LNCAP (cell line): ENCODE measurements at regions not wholly inside any gene's neighbourhood (a gene's known extent, or its start where the extent isn't known, plus 50 kb on each side); places are given as distances from the start of the nearest gene placed in this dataset.

ENCODE experiments used
- TF ChIP-seq, protein P1 (sequence below): fragments of 450-650 bp; IDR thresholded peaks from 2 replicates; pipeline ENCODE4 v1.5.1; 2017; ENCODE audit warnings: mild to moderate bottlenecking

DNA sequence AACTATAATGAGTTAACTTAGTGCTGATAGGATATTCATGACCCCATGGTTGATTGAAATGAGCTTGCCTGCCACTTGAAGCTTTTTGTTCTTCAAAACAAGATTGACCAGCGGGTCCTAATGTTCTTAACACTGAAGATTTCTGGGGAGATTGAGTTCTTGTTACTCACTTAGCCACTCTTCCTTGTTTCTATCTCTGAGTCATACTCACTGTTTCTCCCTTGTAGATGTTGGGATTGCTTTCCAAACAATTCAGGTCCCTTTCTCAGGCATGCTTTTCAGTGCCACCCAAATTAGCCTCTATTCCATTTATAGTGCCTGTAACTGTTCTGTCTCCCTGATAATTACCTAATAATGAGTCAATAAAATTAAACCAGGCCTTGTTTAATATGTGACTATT is 517.0 kb downstream of the SQOR start:
- TF ChIP-seq, protein P1, sequence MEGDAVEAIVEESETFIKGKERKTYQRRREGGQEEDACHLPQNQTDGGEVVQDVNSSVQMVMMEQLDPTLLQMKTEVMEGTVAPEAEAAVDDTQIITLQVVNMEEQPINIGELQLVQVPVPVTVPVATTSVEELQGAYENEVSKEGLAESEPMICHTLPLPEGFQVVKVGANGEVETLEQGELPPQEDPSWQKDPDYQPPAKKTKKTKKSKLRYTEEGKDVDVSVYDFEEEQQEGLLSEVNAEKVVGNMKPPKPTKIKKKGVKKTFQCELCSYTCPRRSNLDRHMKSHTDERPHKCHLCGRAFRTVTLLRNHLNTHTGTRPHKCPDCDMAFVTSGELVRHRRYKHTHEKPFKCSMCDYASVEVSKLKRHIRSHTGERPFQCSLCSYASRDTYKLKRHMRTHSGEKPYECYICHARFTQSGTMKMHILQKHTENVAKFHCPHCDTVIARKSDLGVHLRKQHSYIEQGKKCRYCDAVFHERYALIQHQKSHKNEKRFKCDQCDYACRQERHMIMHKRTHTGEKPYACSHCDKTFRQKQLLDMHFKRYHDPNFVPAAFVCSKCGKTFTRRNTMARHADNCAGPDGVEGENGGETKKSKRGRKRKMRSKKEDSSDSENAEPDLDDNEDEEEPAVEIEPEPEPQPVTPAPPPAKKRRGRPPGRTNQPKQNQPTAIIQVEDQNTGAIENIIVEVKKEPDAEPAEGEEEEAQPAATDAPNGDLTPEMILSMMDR: no peak

DNA sequence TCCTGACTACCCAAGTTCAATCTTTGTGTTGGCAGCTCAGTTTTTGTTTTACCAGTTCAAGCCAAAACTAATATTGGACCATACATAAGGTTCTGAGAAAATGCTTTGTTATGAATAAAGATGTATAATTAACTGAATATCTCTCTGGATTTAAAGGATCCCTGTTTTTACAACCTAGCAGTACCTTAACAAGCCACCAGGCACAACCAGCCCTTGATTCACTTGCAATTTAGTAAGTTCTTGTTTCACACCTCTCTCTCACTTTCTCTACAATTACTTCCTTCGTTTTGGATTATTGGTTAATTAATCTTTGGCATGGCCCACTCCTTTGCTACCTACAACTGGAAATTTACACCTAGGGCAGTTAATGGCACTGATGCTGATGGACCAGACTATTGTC is 531.9 kb downstream of the SQOR start:
- TF ChIP-seq, protein P1: no peak

DNA sequence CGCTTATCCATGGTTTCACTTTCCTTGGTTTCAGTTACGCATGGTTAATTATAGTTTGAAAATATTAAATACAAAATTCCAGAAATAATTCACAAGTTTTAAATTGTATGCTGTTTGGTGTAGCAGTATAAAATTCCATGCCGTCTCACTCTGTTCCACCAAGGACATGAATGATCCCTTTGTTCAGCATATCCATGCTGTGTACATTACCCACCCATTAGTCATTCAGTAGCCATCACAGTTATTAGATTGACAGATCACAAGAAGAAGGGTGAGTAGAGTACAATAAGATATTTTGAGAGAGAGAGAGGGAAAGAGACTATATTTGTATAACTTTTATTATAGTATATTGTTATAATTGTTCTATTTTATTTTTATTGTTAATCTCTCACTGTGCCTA is 535.5 kb downstream of the SQOR start:
- TF ChIP-seq, protein P1: no peak

DNA sequence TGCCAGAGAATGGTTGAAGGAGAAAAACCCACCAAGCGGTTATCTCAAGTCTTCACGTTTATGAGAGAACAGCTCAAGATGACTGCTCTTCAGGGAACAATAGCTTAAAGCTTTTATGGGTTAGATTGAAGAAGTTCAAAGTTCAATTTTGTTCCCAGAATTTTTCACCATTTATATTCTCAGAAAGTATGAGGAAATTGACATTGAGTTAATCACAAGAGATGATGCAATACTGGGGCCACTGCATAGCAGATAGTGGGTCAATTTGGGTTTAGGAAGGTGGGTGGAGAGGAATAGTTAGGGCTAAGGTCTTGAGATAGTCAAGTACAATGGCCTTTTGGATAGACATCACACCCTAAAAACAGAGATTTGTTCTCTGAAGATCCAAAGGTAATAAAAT is 539.3 kb downstream of the SQOR start:
- TF ChIP-seq, protein P1: no peak

DNA sequence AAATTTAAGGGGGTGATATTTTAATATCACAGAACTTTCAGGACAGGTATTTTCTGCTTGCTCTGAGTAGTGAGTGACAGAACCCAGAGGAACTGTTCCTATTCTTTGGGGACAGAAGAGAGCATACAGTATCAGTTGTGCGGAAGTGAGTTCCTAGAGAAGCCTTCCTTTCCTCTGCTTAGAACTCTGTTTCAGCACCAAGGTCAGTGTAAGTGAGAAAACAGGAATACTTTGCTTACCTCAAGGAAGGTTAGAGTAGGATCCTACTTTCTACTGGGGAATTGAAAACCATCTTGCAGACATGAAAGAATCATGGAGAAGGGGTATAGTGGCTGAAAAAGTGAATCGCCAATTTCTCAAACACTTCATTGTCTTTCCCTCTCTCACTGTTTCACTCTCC is 542.4 kb downstream of the SQOR start:
- TF ChIP-seq, protein P1: no peak

DNA sequence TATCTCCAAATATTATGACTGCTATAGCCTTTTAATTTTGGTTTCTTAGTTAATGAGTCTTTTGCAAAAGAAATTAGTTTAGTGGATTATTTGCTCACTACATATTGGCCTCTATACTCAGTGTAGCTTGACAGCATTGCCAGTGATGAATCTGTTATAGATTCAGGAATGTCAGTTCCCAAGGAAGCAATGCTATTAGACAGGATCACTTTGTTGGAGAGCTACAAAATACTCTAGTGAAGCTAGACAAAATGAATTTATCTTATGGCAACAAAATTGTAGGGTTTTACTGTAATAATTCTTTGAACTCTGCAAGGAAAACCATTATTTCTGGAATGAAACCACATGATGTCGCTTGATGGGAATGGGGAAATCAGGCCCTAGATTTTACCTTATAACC is 543.3 kb downstream of the SQOR start:
- TF ChIP-seq, protein P1: no peak

DNA sequence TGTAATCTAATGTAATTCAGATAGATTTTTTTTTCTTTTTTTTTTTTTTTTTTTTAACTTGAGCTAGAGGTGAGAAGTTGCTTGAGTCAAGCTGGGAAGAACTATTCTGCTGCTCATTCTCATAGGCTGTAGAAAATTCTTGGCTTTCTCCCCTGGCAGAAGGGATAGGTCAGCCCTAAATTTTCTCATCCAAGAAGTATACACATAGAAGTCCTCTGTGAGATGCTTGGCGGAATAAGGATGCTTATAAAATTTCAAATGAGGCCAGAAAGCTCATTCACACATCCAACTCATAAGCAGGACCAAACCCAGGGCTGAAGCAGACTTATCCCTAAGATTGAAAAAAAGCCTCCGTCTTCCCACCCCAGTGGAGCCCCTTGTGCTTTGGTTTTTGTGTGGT is 572.5 kb downstream of the SQOR start:
- TF ChIP-seq, protein P1: no peak

DNA sequence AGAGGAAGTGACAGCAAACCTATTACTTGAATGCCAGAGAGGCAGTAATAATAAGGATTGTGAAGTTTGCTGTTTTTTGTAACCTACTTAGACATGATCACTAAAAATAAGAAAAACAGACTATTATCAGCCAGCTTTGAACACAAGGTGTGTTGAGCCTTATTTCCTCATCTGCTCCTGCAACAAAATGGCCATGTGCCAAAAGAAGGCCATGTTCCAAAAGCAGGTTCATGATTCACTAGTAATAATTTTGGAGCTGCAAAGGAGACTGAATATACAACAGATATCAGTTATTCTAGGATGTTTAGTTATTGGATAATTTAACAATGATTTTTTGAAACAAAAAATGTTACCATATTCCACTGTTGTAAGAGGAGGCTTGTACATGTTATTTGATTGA is 578.7 kb downstream of the SQOR start:
- TF ChIP-seq, protein P1: no peak
